Stimulated activated CD8-positive, alpha-beta memory T cell treated with anti-CD3 and anti-CD28 coated beads, Interleukin-7, amount 100 ng/mL, for 24 hours (primary cell): ENCODE measurements at regions not wholly inside any gene's neighbourhood (a gene's known extent, or its start where the extent isn't known, plus 50 kb on each side); places are given as distances from the start of the nearest gene placed in this dataset.
"Not testable (repeated sequence)": the region's sequence is repeated elsewhere in the genome, so short reads cannot be mapped to it uniquely, and the experiment has no call there.

Experiments used
- DNase-seq: peaks from one replicate; pipeline ENCODE4 v3.0.0-alpha.2; 2020; ENCODE audit warnings: low read depth

DNA sequence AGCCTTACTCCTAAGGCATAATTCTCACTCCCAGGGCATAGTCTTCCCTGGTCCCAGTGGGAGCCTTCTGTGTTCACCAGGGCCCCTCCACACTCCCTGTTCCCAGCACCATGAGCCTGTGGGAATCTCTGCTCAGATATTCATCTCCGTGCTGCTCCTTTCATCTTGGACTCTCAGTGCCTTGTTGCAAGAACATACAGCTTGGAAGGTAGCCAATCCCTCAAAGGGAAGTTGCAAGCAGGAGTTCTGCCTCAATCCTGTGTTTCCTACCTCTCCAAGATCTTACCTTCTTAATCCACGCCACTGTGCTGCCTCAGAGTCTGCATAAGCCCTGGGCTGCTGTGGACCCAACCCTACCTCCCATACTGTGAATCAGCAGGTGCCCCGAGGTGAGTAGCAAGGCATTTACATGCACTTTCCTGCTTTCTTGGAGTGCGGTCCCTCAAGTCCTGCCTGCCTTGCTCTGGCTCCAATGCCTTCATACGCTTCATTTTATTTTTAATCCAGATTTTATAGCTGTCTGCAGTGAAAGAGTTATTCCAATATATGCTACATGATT lies 413.8 kb upstream of the RAB6C start:
- no peak for DNase-seq

GRCh38 chr2:129570812-129571211 lies 408.7 kb upstream of the RAB6C start:
- DNase-seq, result not testable (repeated sequence)

DNA sequence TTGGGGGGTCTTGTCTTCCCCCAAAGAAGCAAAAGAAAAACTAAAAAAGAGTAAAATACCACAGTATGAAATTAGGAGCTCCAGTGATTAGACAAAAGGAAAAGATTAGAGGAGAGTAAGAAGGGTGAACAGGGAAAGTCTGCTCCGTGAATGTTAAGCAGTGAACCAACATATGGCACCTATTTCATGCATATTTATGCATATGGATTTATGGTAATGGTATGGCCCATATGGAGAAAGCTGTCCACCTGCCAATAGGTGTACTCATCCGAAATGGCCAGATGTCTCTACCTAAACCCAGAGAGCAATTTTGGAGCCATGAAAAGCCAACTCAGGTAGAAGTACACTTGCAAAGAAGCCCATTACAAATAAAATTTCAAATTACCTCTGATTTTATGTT lies 404.0 kb upstream of the RAB6C start:
- DNase-seq, result no peak

- DNase-seq, result no peak
Observed at GRCh38 chr2:129575880-129576279, 403.6 kb upstream of the RAB6C start.

DNA sequence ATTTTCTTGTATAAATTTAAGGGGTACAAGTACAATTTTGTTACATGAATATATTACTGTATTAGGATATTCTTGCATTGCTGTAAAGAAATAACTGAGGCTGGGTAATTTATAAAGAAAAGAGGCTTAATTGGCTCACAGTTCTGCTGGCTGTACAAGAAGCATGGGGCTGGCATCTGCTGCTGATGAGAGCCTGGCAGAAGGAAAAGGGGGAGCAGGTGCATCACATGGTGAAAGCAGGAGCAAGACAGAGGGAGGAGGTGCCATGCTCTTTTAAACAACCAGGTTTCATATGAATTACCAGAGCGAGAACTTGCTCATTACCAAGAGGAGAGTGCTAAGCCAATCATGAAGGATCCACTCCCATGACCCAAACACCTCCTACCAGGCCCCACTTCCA lies 399.5 kb upstream of the RAB6C start:
- DNase-seq, result no peak

GRCh38 chr2:129585760-129586159 lies 393.7 kb upstream of the RAB6C start:
- DNase-seq, result no peak

DNA sequence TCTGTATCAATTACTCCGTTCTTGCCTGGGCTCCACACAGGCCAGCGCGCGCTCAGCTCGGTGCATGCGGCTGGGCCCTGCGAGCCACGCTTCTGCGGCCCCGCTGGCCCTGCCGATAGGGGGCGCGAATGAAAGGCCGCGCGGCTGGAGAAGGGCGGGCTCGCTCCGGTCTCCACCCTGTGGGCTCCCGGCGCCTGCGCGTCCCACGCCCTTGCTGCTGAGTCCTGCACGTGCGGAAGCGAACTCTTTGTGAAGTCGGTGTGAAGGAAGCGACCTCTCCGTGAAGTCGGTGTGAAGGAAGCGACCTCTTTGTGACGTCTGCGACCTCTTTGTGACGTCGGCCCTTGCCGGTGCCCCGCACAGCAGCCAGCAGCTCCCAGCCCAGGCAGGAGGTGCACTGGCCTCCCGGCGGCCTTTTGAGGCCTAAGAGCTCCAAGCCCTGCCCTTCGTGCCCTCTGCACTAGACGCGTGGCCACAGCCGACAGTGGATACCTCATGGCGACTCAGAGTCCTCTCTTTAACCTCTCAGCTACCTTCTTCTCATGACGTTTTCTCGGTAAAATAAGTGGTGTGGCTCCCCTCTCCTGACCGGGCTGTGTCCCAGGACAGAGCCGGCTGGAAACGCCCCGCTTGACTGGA lies 391.9 kb upstream of the RAB6C start:
- DNase-seq, result no peak

- DNase-seq, result no peak
Observed at GRCh38 chr2:129604560-129604959, 374.9 kb upstream of the RAB6C start.

DNA sequence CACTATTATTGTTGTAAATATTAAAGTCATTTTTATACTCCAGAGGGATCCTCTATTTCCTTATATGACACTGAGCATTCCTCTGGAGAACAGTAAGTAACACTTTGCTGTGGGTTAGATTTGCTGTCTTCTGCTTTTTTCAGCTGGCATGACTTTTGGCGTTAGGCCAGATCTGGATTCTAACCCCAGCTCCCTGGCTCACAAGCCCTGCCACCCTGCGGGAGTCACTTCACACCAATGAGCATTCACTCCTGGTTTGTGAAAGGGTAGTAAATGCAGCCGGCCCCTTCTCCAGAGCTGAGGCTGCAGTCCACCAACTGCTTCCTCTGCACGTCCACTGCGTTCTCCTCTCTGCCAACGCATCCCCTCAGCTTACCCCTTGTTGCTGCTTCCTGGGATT lies 373.8 kb upstream of the RAB6C start:
- DNase-seq, result no peak

- no peak for DNase-seq
Observed at GRCh38 chr2:129606496-129607270, 372.8 kb upstream of the RAB6C start.

DNA sequence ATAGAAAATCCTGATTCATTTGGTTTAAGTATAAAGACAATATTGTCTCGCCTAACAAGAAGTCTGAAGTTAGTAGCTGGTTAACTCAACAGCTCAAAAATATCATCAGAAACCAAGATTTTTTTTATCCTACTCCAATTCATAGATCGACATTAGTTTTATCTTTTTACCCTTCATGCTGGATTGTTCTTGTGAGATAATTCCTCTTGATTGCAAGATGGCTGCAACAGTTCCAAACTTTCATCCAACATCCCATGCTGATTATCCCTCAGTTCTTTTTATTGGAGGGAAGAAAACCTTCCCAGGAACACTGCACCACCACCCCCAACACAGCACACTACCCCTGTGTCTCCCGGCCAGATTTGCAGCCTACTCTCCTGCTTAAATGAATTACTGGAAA lies 370.2 kb upstream of the RAB6C start:
- no peak for DNase-seq

- no peak for DNase-seq
Observed at GRCh38 chr2:129610766-129611165, 368.7 kb upstream of the RAB6C start.

- DNase-seq, result no peak
Observed at GRCh38 chr2:129611471-129611870, 368.0 kb upstream of the RAB6C start.

DNA sequence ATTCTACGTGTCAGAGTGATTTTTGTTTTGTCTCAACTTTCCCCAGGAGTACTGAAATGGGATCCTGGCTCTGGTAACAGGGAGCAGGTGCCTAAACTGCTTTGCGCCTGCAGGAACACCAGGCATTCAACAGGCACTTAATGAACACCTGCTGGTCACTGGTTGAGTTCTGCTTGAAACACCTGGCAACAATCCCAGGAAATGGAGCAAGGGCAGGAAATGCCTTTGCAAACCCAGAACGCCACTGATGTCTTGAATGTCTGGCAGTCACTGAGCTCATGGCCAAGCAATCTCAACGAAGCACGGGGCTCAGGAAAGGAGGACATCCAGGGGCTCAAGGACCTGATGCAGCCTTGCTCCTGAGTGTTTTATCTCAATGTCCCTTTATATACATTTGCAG lies 360.0 kb upstream of the RAB6C start:
- DNase-seq, result no peak

GRCh38 chr2:129620411-129620810 lies 359.1 kb upstream of the RAB6C start:
- DNase-seq, result no peak

GRCh38 chr2:129623783-129624182 lies 355.7 kb upstream of the RAB6C start:
- DNase-seq, result no peak

- no peak for DNase-seq
Observed at GRCh38 chr2:129627437-129627836, 352.0 kb upstream of the RAB6C start.

DNA sequence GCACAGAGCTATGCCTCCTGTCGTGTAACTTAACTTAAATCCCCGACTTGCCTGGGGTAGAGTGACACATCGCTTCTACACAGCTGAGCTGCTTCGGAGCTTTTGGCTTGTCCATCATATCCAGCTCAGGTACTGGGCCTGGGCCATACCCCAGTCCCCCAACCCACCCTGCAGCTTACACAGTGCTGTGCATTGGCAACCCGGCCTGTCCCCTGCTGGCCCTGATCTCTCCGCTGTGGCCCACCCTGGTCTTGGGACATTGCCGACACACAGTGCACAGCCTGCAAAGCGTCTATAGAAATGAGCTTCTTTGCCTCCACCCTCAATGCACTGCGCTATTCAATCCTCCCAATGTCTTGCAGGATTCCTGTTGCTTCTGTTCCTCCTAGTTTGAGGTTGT lies 342.8 kb upstream of the RAB6C start:
- no peak for DNase-seq

DNA sequence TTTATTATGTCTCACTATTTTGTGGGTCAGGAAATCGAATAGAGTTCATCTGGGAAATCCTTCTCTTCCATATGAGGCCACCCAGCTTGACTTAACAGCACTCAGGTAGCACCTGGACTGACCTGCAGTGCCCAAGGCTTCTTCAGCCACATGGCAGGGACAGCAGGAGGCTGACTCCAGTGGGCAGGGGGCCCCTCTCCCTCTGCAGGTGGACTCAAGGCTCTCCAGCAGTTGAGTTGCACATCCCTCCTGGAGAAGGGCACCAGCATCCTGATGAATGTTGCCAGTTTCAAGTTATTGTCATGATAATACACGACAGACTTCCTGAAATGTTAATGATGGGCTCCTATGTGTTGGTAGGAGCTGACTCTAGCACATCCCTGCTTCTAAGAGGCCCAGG lies 338.1 kb upstream of the RAB6C start:
- DNase-seq, result no peak

DNA sequence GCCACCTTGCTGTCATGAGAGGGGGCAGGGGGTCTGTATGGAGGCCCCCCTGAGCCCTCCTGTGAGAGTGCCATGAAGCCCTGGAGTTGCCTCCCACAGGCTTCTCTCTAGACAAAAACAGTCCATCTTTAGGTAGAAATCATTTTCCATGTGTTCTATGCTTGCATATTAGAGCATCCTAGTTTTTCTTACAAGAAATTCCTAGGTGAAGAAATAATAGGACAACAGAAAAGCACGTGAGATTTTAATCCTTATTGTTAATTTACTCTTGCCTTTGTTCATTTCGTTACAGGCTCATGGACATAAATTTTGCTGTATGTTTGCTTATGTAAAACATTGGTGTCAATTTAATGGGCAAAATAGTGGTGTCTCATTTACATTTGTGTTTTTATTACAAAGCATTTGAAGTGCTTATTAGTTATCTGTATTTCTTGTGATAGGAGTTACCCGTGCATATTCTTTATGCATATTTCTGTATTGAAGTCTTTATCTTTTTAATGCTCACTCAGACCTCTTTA lies 336.9 kb upstream of the RAB6C start:
- DNase-seq, result no peak

- no peak for DNase-seq
Observed at GRCh38 chr2:129645335-129645734, 334.1 kb upstream of the RAB6C start.

- no peak for DNase-seq
Observed at GRCh38 chr2:129646107-129646506, 333.4 kb upstream of the RAB6C start.

DNA sequence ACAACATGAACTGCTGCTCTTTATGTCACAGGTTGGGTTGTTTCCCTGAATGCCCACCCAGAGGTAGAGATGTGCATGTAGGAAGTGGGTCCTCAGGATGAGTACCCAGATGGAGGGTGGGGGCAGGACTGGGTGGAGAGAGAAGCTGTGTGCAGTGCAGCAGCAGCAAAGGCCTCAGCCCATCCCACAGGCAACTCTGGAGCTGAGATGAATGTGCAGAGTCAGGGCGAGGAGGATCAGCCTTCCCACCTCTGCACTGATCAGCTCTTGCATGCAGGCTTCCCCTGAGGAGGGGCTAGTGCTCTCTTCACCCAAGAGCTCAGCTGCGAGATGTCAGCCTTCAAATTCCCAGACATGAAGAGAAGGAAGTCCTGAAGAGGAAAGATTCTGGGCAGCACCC lies 326.2 kb upstream of the RAB6C start:
- no peak for DNase-seq
